GM12878 (cell line): ENCODE measurements at regions not wholly inside any gene's neighbourhood (a gene's known extent, or its start where the extent isn't known, plus 50 kb on each side); places are given as distances from the start of the nearest gene placed in this dataset.

Experiments used
- ATAC-seq: fragments of 200-7000 bp; cut with Tn5 transposase; 3 replicates; pipeline ENCODE4 v1.9.1; 2020; ENCODE audit warnings: mild to moderate bottlenecking, moderate library complexity
- BruUV-seq: library from RNA; stranded (reverse); fragments of 400-500 nt; replicated peaks from 2 replicates; lab custom pipeline; 2021; lab: Mats Ljungman, UMichigan
- CTCF ChIA-PET: fragments of 300-600 bp; sonication (Branson Sonifier 250); formaldehyde crosslinking; extraction: SDS; loops from one replicate; lab custom pipeline; 2021; ENCODE audit warnings: inconsistent platforms; lab: Yijun Ruan, JAX
- POLR2A ChIA-PET: fragments of 350-600 bp; formaldehyde crosslinking; extraction: SDS; loops from one replicate; lab custom pipeline; 2021; ENCODE audit warnings: inconsistent platforms; lab: Charles Lee
- RAD21 ChIA-PET: fragments of 300-600 bp; sonication (Branson Sonifier 250); formaldehyde crosslinking; loops from one replicate; lab custom pipeline; 2023; ENCODE audit warnings: antibody characterized with exemption; ENCODE audit not compliant: unreplicated experiment; lab: Charles Lee
- SMC1A ChIA-PET: fragments of 300-600 bp; sonication (Branson Sonifier 250); formaldehyde crosslinking; loops from one replicate; lab custom pipeline; 2023; ENCODE audit not compliant: unreplicated experiment, uncharacterized antibody; lab: Charles Lee
- DNase-seq: peaks from one replicate; pipeline ENCODE4 v3.0.0-alpha.2; 2011; ENCODE audit warnings: low read depth, low spot score
- FAIRE-seq: peaks from 3 replicates; lab custom pipeline; 2011; peaks lifted over from hg19 to GRCh38; lab: Jason Lieb, UNC
- H2AFZ ChIP-seq: 2 replicates; pipeline ENCODE4 v1.6.0; 2011; ENCODE audit warnings: low read depth, low read length, control low read depth; ENCODE audit not compliant: control insufficient read depth
- H3K27ac ChIP-seq: 2 replicates; pipeline ENCODE4 v1.5.1; 2011; ENCODE audit warnings: control low read depth; ENCODE audit not compliant: control insufficient read depth, insufficient read depth
- H3K27me3 ChIP-seq, 2 experiments: replicated peaks in 1 of 2; 2 replicates each; pipeline versions ENCODE4 v1.6.0 to v1.6.1; 2011; ENCODE audit warnings: low read length in 1 of 2; ENCODE audit not compliant: control insufficient read depth in 2 of 2, insufficient read depth in 2 of 2
- H3K36me3 ChIP-seq, 2 experiments: 2 replicates each; pipeline ENCODE4 v1.5.1; 2011; ENCODE audit warnings: low read length in 1 of 2; ENCODE audit not compliant: control insufficient read depth in 2 of 2, insufficient read depth in 2 of 2
- H3K4me1 ChIP-seq: 2 replicates; pipeline ENCODE4 v1.6.1; 2011; ENCODE audit warnings: mild to moderate bottlenecking, low read length, moderate library complexity, mixed read lengths; ENCODE audit not compliant: control insufficient read depth, insufficient read depth
- H3K4me2 ChIP-seq: 2 replicates; pipeline ENCODE4 v1.6.0; 2011; ENCODE audit warnings: control low read depth; ENCODE audit not compliant: control insufficient read depth, insufficient read depth
- H3K4me3 ChIP-seq: fragments of 200-600 bp; sonication (generic); 2 replicates; pipeline ENCODE4 v1.5.1; 2016
- H3K79me2 ChIP-seq: 2 replicates; pipeline ENCODE4 v1.6.0; 2011; ENCODE audit warnings: low read length; ENCODE audit not compliant: control insufficient read depth, insufficient read depth
- H3K9ac ChIP-seq: 2 replicates; pipeline ENCODE4 v1.8.0; 2011; ENCODE audit warnings: low read length, control low read depth, mixed read lengths; ENCODE audit not compliant: control insufficient read depth, insufficient read depth
- H3K9me3 ChIP-seq: replicated peaks from 3 replicates; pipeline ENCODE4 v1.5.1; 2011; ENCODE audit warnings: mild to moderate bottlenecking, low read length; ENCODE audit not compliant: control insufficient read depth, insufficient read depth
- H4K20me1 ChIP-seq: 2 replicates; pipeline ENCODE4 v1.6.0; 2011; ENCODE audit not compliant: control insufficient read depth, insufficient read depth
- ATF7 ChIP-seq: fragments of 450-650 bp; IDR thresholded peaks from 2 replicates; pipeline ENCODE4 v1.6.1; 2016; ENCODE audit warnings: low read depth, mild to moderate bottlenecking
- CUX1 ChIP-seq: IDR thresholded peaks from 2 replicates; pipeline ENCODE4 v1.6.1; 2012; ENCODE audit warnings: improper control_type of control experiment, low read depth, low read length; ENCODE audit not compliant: insufficient replicate concordance
- E2F8 ChIP-seq: fragments of 450-650 bp; IDR thresholded peaks from 2 replicates; pipeline ENCODE4 v1.6.1; 2018; ENCODE audit warnings: mild to moderate bottlenecking, low read depth, moderate library complexity; ENCODE audit not compliant: partially characterized antibody
- HCFC1 ChIP-seq: fragments of 150-350 bp; IDR thresholded peaks from 2 replicates; pipeline ENCODE4 v1.6.1; 2014; ENCODE audit warnings: low read length
- NBN ChIP-seq: fragments of 450-650 bp; IDR thresholded peaks from 2 replicates; pipeline ENCODE4 v1.6.1; 2016
- NR2C1 ChIP-seq: fragments of 450-650 bp; IDR thresholded peaks from 2 replicates; pipeline ENCODE4 v1.6.1; 2017; ENCODE audit warnings: antibody characterized with exemption, mild to moderate bottlenecking, moderate library complexity
- NRF1 ChIP-seq: conservative IDR thresholded peaks from 2 replicates; pipeline ENCODE4 v1.6.1; 2011; ENCODE audit warnings: mild to moderate bottlenecking, low read depth, low read length, improper control_type of control experiment
- RAD21 ChIP-seq: IDR thresholded peaks from 2 replicates; pipeline ENCODE4 v1.6.1; 2011; ENCODE audit warnings: mild to moderate bottlenecking, low read depth, low read length, moderate library complexity; ENCODE audit not compliant: insufficient read depth
- RBBP5 ChIP-seq: fragments of 200-600 bp; sonication (generic); conservative IDR thresholded peaks from 2 replicates; pipeline ENCODE4 v1.6.1; 2016
- SKIL ChIP-seq: fragments of 450-650 bp; IDR thresholded peaks from 2 replicates; pipeline ENCODE4 v1.6.1; 2017; ENCODE audit warnings: mild to moderate bottlenecking, low read depth, inconsistent platforms; ENCODE audit not compliant: poor library complexity, severe bottlenecking
- SREBF1 ChIP-seq: IDR thresholded peaks from 2 replicates; pipeline ENCODE4 v1.6.1; 2012; ENCODE audit warnings: mild to moderate bottlenecking, low read length
- TCF7 ChIP-seq: IDR thresholded peaks from 2 replicates; pipeline ENCODE4 v1.6.1; 2014; ENCODE audit warnings: antibody characterized with exemption, borderline replicate concordance
- ZNF274 ChIP-seq: IDR thresholded peaks from one replicate; pipeline ENCODE4 v1.8.0; 2011; ENCODE audit not compliant: insufficient read length, insufficient read depth
- WGBS: methylation state at CpG from one replicate; pipeline ENCODE4 v1.1.6; 2016; ENCODE audit warnings: low lambda C conversion rate; ENCODE audit not compliant: insufficient replicate concordance, insufficient coverage; ENCODE audit errors: missing lambda C conversion rate; 5-methylcytosine and 5-hydroxymethylcytosine counted together
- in situ Hi-C: fragments of 300-500 bp; cut with MboI; formaldehyde crosslinking; loops from 9 replicates; pipeline ENCODE4 v1.14.3; 2018; ENCODE audit warnings: mixed read lengths
- intact Hi-C: fragments of 100-400 bp; cut with micrococcal nuclease; formaldehyde crosslinking; loops from one replicate; pipeline ENCODE4 v1.14.2; 2022; ENCODE audit not compliant: unreplicated experiment
- TF ChIP-seq, protein P1 (sequence below): fragments of 450-650 bp; IDR thresholded peaks from 2 replicates; pipeline ENCODE4 v1.6.1; 2014; ENCODE audit warnings: mild to moderate bottlenecking

GRCh38 chr5:54403121-54403520 is 52.4 kb upstream of the HSPB3 start:
- CTCF ChIA-PET = interaction anchor here (0.9 to 4.9 kb wide), 10 partner anchors 10 to 169 kb away, joined by 3 to 22 read pairs (median 12); partner anchors contain the start of gene ARL15
- TF ChIP-seq SREBF1 = no peak
- no peak for TF ChIP-seq SKIL
- no peak for TF ChIP-seq NBN
- no peak for TF ChIP-seq HCFC1
- TF ChIP-seq, protein P1, sequence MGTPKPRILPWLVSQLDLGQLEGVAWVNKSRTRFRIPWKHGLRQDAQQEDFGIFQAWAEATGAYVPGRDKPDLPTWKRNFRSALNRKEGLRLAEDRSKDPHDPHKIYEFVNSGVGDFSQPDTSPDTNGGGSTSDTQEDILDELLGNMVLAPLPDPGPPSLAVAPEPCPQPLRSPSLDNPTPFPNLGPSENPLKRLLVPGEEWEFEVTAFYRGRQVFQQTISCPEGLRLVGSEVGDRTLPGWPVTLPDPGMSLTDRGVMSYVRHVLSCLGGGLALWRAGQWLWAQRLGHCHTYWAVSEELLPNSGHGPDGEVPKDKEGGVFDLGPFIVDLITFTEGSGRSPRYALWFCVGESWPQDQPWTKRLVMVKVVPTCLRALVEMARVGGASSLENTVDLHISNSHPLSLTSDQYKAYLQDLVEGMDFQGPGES = no peak
- TF ChIP-seq RBBP5 = no peak
- no peak for TF ChIP-seq NRF1
- no peak for TF ChIP-seq ZNF274
- TF ChIP-seq E2F8 = no peak
- no peak for TF ChIP-seq ATF7
- no peak for TF ChIP-seq RAD21
- no peak for TF ChIP-seq TCF7
- TF ChIP-seq CUX1 = no peak
- no peak for TF ChIP-seq NR2C1

More at GRCh38 chr5:54403121-54403520, 52.4 kb upstream of the HSPB3 start:
- Histone ChIP-seq H3K27me3 (no peaks in the 10 kb centered on the region), H4K20me1 (no peaks in the 10 kb centered on the region), H3K9me3 (no peaks in the 10 kb centered on the region), H3K4me1 (peaks cover 5% of the 10 kb centered on the region), H3K79me2 (no peaks in the 10 kb centered on the region), H3K36me3 (no peaks in the 10 kb centered on the region), H3K9ac (no peak overlapping the region), H3K27ac (no peak overlapping the region), H3K4me3 (no peak overlapping the region), H2AFZ (no peak overlapping the region), H3K4me2 (no peak overlapping the region)
- in situ Hi-C loops (no loop called here), intact Hi-C loops (no loop called here)
- no peak for FAIRE-seq
- ATAC-seq = no peak
- WGBS = 48% methylated on average over 2 of the region's 2 CpGs
- ChIA-PET POLR2A (interaction anchor here (0.6 to 5.0 kb wide), 7 partner anchors 10 to 95 kb away, joined by 3 to 30 read pairs (median 4); partner anchors contain the start of gene ARL15), RAD21 (interaction anchor here (0.9 to 7.9 kb wide), 8 partner anchors 8 to 93 kb away, joined by 3 to 41 read pairs (median 10); partner anchors contain the start of gene ARL15), SMC1A (interaction anchor here (1.2 to 8.7 kb wide), 8 partner anchors 10 to 94 kb away, joined by 3 to 71 read pairs (median 18); partner anchors contain the start of gene ARL15)
- no peak for DNase-seq
- no TSS peak for BruUV-seq
